Naive thymus-derived CD8-positive, alpha-beta T cell (primary cell): ENCODE measurements at regions not wholly inside any gene's neighbourhood (a gene's known extent, or its start where the extent isn't known, plus 50 kb on each side); places are given as distances from the start of the nearest gene placed in this dataset.

Experiments used
- ATAC-seq, 2 donors: fragments of 150-1000 bp; cut with Tn5 transposase in 1 of 2; sonication (Bioruptor Pico), chemical (Tn5 transposase) in 1 of 2; 1 replicate in 1 of 2; 2 replicates in 1 of 2; pipeline ENCODE4 v1.10.0; 2021; ENCODE audit warnings: mild to moderate bottlenecking in 2 of 2, moderate library complexity in 2 of 2
- POLR2A ChIA-PET: fragments of 350-600 bp; sonication (Branson Sonifier 250); formaldehyde crosslinking; loops from one replicate; lab custom pipeline; 2021; ENCODE audit warnings: antibody characterized with exemption; lab: Charles Lee
- DNase-seq, 10 donors: peaks; one replicate each; pipeline versions ENCODE4 v3.0.0 to v3.0.0-alpha.2; 2020 to 2022
- H3K27ac Mint-ChIP-seq, 10 donors: one replicate each; pipeline ENCODE4 v1.8.0; 2020 to 2022; ENCODE audit warnings: mild to moderate bottlenecking in 10 of 10, mixed read lengths in 10 of 10, moderate library complexity in 4 of 10, inconsistent platforms in 1 of 10
- H3K27me3 Mint-ChIP-seq, 5 donors: one replicate each; pipeline ENCODE4 v1.8.0; 2021 to 2022; ENCODE audit warnings: mixed read lengths in 5 of 5
- H3K36me3 Mint-ChIP-seq, 3 donors: one replicate each; pipeline ENCODE4 v1.8.0; 2020 to 2022; ENCODE audit warnings: mixed read lengths in 3 of 3, mild to moderate bottlenecking in 2 of 3, inconsistent platforms in 1 of 3
- H3K4me1 Mint-ChIP-seq, 4 donors: one replicate each; pipeline ENCODE4 v1.8.0; 2021 to 2022; ENCODE audit warnings: mixed read lengths in 4 of 4
- H3K4me3 Mint-ChIP-seq, 10 donors: one replicate each; pipeline ENCODE4 v1.8.0; 2020 to 2022; ENCODE audit warnings: mild to moderate bottlenecking in 10 of 10, mixed read lengths in 10 of 10, moderate library complexity in 6 of 10, inconsistent platforms in 1 of 10
- H3K9me3 Mint-ChIP-seq, 9 donors: one replicate each; pipeline ENCODE4 v1.8.0; 2020 to 2022; ENCODE audit warnings: mixed read lengths in 9 of 9, mild to moderate bottlenecking in 3 of 9, inconsistent platforms in 1 of 9, moderate library complexity in 1 of 9

- no peak overlapping the region for H3K27ac Mint-ChIP-seq
- H3K4me3 Mint-ChIP-seq = no peak overlapping the region
- POLR2A ChIA-PET = no interaction called here
- no peaks in the 10 kb centered on the region for H3K36me3 Mint-ChIP-seq
- H3K4me1 Mint-ChIP-seq = no peaks in the 10 kb centered on the region
- peaks cover 0 to 5% (median 0%) of the 10 kb centered on the region in 9 donors for H3K9me3 Mint-ChIP-seq
- H3K27me3 Mint-ChIP-seq = peaks cover 0 to 3% (median 0%) of the 10 kb centered on the region in 5 donors
- DNase-seq (no peak), ATAC-seq (no peak)
Observed at GRCh38 chr6:22473991-22474682, 95.2 kb upstream of the HDGFL1 start.

GRCh38 chr6:22476811-22477390 is 92.5 kb upstream of the HDGFL1 start:
- no peaks in the 10 kb centered on the region for H3K36me3 Mint-ChIP-seq
- H3K27ac Mint-ChIP-seq = no peak overlapping the region
- POLR2A ChIA-PET = no interaction called here
- DNase-seq = no peak
- no peak overlapping the region for H3K4me3 Mint-ChIP-seq
- H3K4me1 Mint-ChIP-seq = no peaks in the 10 kb centered on the region
- H3K27me3 Mint-ChIP-seq = peaks cover 0 to 3% (median 0%) of the 10 kb centered on the region in 5 donors
- no peak for ATAC-seq
- H3K9me3 Mint-ChIP-seq = peaks cover 0 to 2% (median 0%) of the 10 kb centered on the region in 9 donors

- H3K9me3 Mint-ChIP-seq = peaks cover 0 to 2% (median 0%) of the 10 kb centered on the region in 9 donors
- DNase-seq = no peak
- ATAC-seq = no peak
- H3K27me3 Mint-ChIP-seq = no peaks in the 10 kb centered on the region
- H3K4me1 Mint-ChIP-seq = no peaks in the 10 kb centered on the region
- no peaks in the 10 kb centered on the region for H3K36me3 Mint-ChIP-seq
- no peak overlapping the region for H3K27ac Mint-ChIP-seq
- no peak overlapping the region for H3K4me3 Mint-ChIP-seq
- POLR2A ChIA-PET = no interaction called here
Observed at GRCh38 chr6:22497276-22497675, 72.1 kb upstream of the HDGFL1 start.

- ATAC-seq = no peak
- DNase-seq = no peak
- Mint-ChIP-seq H3K36me3 (no peaks in the 10 kb centered on the region), H3K27ac (no peak overlapping the region), H3K27me3 (no peaks in the 10 kb centered on the region), H3K4me1 (no peaks in the 10 kb centered on the region), H3K9me3 (peaks cover 0 to 2% (median 0%) of the 10 kb centered on the region in 9 donors), H3K4me3 (no peak overlapping the region)
- POLR2A ChIA-PET = no interaction called here
Observed at GRCh38 chr6:22499815-22500214, 69.6 kb upstream of the HDGFL1 start.

- no peak for DNase-seq
- H3K9me3 Mint-ChIP-seq = peaks cover 0 to 1% (median 0%) of the 10 kb centered on the region in 9 donors
- no peak for ATAC-seq
- no peak overlapping the region for H3K27ac Mint-ChIP-seq
- H3K4me1 Mint-ChIP-seq = no peaks in the 10 kb centered on the region
- peaks cover 0 to 1% (median 0%) of the 10 kb centered on the region in 5 donors for H3K27me3 Mint-ChIP-seq
- no peak overlapping the region for H3K4me3 Mint-ChIP-seq
- POLR2A ChIA-PET = no interaction called here
- no peaks in the 10 kb centered on the region for H3K36me3 Mint-ChIP-seq
Observed at GRCh38 chr6:22506496-22506895, 62.9 kb upstream of the HDGFL1 start.

- Mint-ChIP-seq H3K4me1 (no peaks in the 10 kb centered on the region), H3K27ac (no peak overlapping the region), H3K36me3 (no peaks in the 10 kb centered on the region), H3K27me3 (peaks cover 0 to 1% (median 0%) of the 10 kb centered on the region in 5 donors), H3K4me3 (no peak overlapping the region), H3K9me3 (peaks cover 0 to 3% (median 0%) of the 10 kb centered on the region in 9 donors)
- POLR2A ChIA-PET = no interaction called here
- DNase-seq = no peak
- ATAC-seq = no peak
Observed at GRCh38 chr6:22512686-22513427, 56.5 kb upstream of the HDGFL1 start.

- no peak for DNase-seq
- Mint-ChIP-seq H3K27ac (no peak overlapping the region), H3K27me3 (peaks cover 0 to 1% (median 0%) of the 10 kb centered on the region in 5 donors), H3K36me3 (no peaks in the 10 kb centered on the region), H3K4me3 (no peak overlapping the region), H3K4me1 (no peaks in the 10 kb centered on the region), H3K9me3 (peaks cover 0 to 3% (median 0%) of the 10 kb centered on the region in 9 donors)
- no peak for ATAC-seq
- POLR2A ChIA-PET = no interaction called here
Observed at GRCh38 chr6:22513667-22514066, 55.7 kb upstream of the HDGFL1 start.

GRCh38 chr6:22519237-22519636 is 50.1 kb upstream of the HDGFL1 start:
- no peak for DNase-seq
- no peak for ATAC-seq
- Mint-ChIP-seq H3K27me3 (no peaks in the 10 kb centered on the region), H3K4me3 (no peak overlapping the region), H3K9me3 (peaks cover 0 to 7% (median 0%) of the 10 kb centered on the region in 9 donors), H3K36me3 (no peaks in the 10 kb centered on the region), H3K27ac (no peak overlapping the region), H3K4me1 (no peaks in the 10 kb centered on the region)
- POLR2A ChIA-PET = no interaction called here
